BLaER1 treated with 17β-estradiol and CSF1 and Interleukin-3, amounts not matched to agents 10 nM and 100 nM (cell line): ENCODE measurements at regions not wholly inside any gene's neighbourhood (a gene's known extent, or its start where the extent isn't known, plus 50 kb on each side); places are given as distances from the start of the nearest gene placed in this dataset.

Experiments used
- H3K27ac ChIP-seq, 11 experiments: shearing (Covaris generic); formaldehyde crosslinking; 2 replicates each; pipeline ENCODE4 v1.8.1; 2022
- H3K27me3 ChIP-seq, 11 experiments: shearing (Covaris generic); formaldehyde crosslinking; 2 replicates each; pipeline ENCODE4 v1.8.1; 2022
- H3K36me3 ChIP-seq, 11 experiments: shearing (Covaris generic); formaldehyde crosslinking; 2 replicates each; pipeline ENCODE4 v1.8.1; 2022
- H3K4me1 ChIP-seq, 10 experiments: shearing (Covaris generic); formaldehyde crosslinking; 2 replicates each; pipeline ENCODE4 v1.8.1; 2022
- H3K4me2 ChIP-seq, 11 experiments: shearing (Covaris generic); formaldehyde crosslinking; 2 replicates each; pipeline ENCODE4 v1.8.1; 2022
- H3K4me3 ChIP-seq, 10 experiments: shearing (Covaris generic); formaldehyde crosslinking; 2 replicates each; pipeline ENCODE4 v1.8.1; 2022
- H3K9ac ChIP-seq, 11 experiments: shearing (Covaris generic); formaldehyde crosslinking; 2 replicates each; pipeline ENCODE4 v1.8.1; 2022
- H3K9me3 ChIP-seq, 11 experiments: shearing (Covaris generic); formaldehyde crosslinking; replicated peaks in 1 of 11; 2 replicates each; pipeline ENCODE4 v1.8.1; 2022
- H4K20me1 ChIP-seq, 11 experiments: shearing (Covaris generic); formaldehyde crosslinking; 2 replicates each; pipeline ENCODE4 v1.8.1; 2022
- Cebpa-rat ChIP-seq, 11 experiments: shearing (Covaris generic); IDR thresholded peaks; 2 replicates each; pipeline ENCODE4 v1.8.1; 2022

DNA sequence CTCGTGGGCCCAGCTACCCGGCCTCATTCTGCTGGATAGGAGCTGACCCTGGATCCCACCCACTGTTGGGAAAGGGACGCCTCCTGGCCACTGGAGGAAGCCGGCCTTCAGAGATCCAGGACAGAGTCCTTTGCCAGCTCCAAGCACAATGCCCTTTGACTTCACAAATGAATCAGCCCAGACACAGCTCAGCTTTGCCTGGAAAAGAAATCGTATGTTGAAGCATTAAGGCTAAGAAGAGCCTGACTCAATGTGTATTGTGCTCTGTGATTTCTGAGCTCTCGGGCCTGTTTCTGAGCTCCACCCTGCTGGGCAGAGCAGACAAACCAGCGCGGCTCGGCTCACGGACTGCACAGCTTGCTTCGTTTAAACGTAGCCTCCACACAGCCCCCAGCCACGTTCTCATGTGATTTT is 162.9 kb upstream of the APCDD1 start:
- no peak overlapping the region for H3K4me3 ChIP-seq
- H3K4me2 ChIP-seq = peak overlapping the region in 5 of 11 experiments; percentile 73 to 89 (median 82); a peak in 10 of 22 replicates
- TF ChIP-seq Cebpa-rat (IDR thresholded peaks at IDR 0.05) = no peak
- peaks cover 15 to 32% (median 23%) of the 10 kb centered on the region in 11 experiments for H3K9me3 ChIP-seq
- H4K20me1 ChIP-seq = no peaks in the 10 kb centered on the region
- no peaks in the 10 kb centered on the region for H3K27me3 ChIP-seq
- H3K4me1 ChIP-seq = peaks cover 38 to 100% (median 76%) of the 10 kb centered on the region in 10 experiments
- peaks cover 0 to 12% (median 0%) of the 10 kb centered on the region in 11 experiments; a peak in 4 of 22 replicates for H3K36me3 ChIP-seq
- H3K9ac ChIP-seq = peak overlapping the region in 3 of 11 experiments; percentile 11 to 82 (median 78); a peak in 5 of 22 replicates
- H3K27ac ChIP-seq = peak overlapping the region in 6 of 11 experiments; percentile 73 to 95 (median 88); a peak in 11 of 22 replicates

DNA sequence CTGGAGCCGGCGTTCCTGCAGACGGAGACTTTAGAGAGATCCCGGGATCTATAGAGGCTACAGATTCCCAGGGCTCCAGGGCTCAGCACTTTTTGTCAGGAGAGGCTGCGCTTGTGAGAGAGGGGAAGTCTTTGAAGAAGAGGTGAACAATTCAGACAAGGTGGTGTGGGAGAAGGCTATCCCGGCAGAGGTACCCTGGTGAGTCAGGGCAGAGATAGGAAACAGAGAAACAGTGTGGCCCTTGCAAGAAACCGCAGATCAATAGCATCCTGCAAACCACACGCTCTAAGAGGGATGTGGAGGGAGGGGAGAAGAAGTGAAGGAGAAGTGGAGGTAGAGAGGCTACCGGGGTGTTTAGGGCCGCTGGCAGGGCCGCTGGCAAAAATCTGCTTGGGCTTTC is 160.5 kb upstream of the APCDD1 start:
- no peak for TF ChIP-seq Cebpa-rat (IDR thresholded peaks at IDR 0.05)
- Histone ChIP-seq H3K27ac (peak overlapping the region in 1 of 11 experiments; percentile 36; a peak in 2 of 22 replicates), H3K36me3 (peaks cover 0 to 1% (median 0%) of the 10 kb centered on the region in 11 experiments; a peak in 3 of 22 replicates), H3K9ac (no peak overlapping the region), H3K9me3 (peaks cover 5 to 16% (median 6%) of the 10 kb centered on the region in 11 experiments), H3K4me3 (no peak overlapping the region), H3K4me1 (peaks cover 51 to 100% (median 82%) of the 10 kb centered on the region in 10 experiments), H3K4me2 (peak overlapping the region; percentile 33 to 82 (median 54); a peak in 21 of 22 replicates), H3K27me3 (no peaks in the 10 kb centered on the region), H4K20me1 (no peaks in the 10 kb centered on the region)

DNA sequence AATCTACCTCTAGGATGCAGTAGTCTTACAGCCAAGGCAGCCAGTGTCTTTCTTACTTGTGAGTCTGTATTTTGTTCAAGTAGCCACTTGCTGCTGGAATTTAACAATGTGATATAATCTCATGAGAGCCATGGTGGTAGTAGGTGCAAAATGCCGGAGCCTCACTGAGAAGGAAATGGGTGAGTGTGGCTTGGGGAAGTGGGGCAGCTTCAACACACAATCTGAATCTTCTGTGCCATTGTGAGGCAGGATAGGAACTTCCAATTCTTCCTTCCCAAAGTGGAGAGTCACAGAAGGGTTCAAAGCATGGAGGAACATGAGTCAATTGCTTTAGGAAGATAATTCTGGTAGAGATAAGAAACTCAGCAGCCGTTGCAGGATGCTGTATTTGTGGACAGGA is 158.7 kb upstream of the APCDD1 start:
- peak overlapping the region; percentile 20 to 84 (median 79); a peak in 16 of 22 replicates for H3K4me2 ChIP-seq
- no peak overlapping the region for H3K9ac ChIP-seq
- no peaks in the 10 kb centered on the region for H3K27me3 ChIP-seq
- no peak for TF ChIP-seq Cebpa-rat (IDR thresholded peaks at IDR 0.05)
- H3K4me1 ChIP-seq = peaks cover 69 to 100% (median 84%) of the 10 kb centered on the region in 10 experiments
- no peak overlapping the region for H3K27ac ChIP-seq
- H3K9me3 ChIP-seq = no peaks in the 10 kb centered on the region; a peak in 1 of 22 replicates
- H3K4me3 ChIP-seq = no peak overlapping the region
- H3K36me3 ChIP-seq = no peaks in the 10 kb centered on the region
- no peaks in the 10 kb centered on the region for H4K20me1 ChIP-seq

DNA sequence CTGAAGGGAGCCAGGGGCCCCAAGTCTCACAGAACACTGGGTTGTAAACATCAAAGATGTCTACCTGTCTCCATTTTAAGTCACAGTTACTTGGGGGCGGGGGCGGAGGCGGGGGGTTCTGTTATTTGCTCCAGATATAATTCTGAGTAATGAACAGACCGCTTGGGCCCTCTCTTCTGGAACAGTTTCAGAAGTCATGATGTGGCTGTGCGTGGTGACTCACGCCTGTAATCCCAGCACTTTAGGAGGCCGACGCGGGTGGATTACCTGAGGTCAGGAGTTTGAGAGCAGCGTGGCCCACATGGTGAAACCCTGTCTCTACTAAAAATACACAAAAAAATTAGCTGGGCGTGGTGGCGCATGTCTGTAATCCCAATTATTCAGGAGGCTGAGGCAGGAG is 157.9 kb upstream of the APCDD1 start:
- Histone ChIP-seq H3K4me2 (peak overlapping the region; percentile 20 to 84 (median 79)), H3K4me1 (peaks cover 76 to 100% (median 88%) of the 10 kb centered on the region in 10 experiments), H3K9me3 (no peaks in the 10 kb centered on the region), H3K9ac (no peak overlapping the region), H3K27ac (0 out of 22 replicates have a peak overlapping the region, but pooled peaks of 1 of the 11 experiments have one; percentile 11), H3K36me3 (no peaks in the 10 kb centered on the region), H4K20me1 (no peaks in the 10 kb centered on the region), H3K4me3 (no peak overlapping the region), H3K27me3 (no peaks in the 10 kb centered on the region)
- no peak for TF ChIP-seq Cebpa-rat (IDR thresholded peaks at IDR 0.05)

DNA sequence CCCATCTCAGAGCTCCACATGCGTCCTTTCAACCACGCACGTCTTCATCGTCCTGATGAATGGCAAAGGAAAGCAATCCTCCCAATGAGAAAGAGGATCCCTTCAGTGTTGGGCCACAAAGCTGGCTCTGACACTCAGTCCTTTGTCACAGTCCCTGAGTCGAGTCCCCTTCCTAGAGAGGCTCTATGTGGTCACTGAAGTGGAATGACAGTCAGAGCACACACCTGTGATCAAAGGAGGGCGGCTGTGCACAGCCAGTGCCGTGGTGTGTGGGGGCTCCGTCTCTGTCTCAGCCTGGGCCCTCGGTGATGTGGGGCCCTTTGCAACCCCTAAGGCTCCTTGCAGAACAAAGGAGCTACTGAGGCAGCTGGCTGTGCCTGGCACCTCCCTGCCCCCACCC is 157.3 kb upstream of the APCDD1 start:
- TF ChIP-seq Cebpa-rat (IDR thresholded peaks at IDR 0.05) = no peak

DNA sequence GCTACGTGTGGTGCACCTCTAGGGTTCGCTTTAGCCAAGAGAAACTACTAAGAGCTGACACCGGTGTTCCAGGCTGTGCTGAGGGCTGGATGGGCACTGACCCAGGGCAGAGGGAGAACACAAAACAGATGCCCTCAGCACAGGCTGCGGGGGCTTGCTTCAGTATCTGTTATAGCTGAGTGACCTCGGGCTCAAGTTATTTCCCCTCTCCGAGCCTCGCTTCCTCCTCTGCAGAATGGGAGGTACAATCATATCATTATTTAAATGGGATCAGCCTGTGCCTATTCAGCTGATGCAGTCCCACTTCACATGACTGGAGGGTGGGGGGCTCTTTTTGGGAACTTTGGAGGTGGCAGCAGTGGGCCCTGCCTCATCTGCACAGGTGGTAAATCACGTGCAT is 156.1 kb upstream of the APCDD1 start:
- Histone ChIP-seq H3K36me3 (no peaks in the 10 kb centered on the region), H3K27me3 (no peaks in the 10 kb centered on the region), H3K4me1 (peaks cover 73 to 89% (median 83%) of the 10 kb centered on the region in 10 experiments), H3K27ac (peak overlapping the region in 8 of 11 experiments; percentile 31 to 67 (median 56); a peak in 16 of 22 replicates), H3K4me3 (no peak overlapping the region), H3K9ac (peak overlapping the region in 6 of 11 experiments; percentile 6 to 43 (median 34); a peak in 9 of 22 replicates), H4K20me1 (no peaks in the 10 kb centered on the region), H3K4me2 (peak overlapping the region; percentile 72 to 84 (median 79)), H3K9me3 (no peaks in the 10 kb centered on the region; a peak in 1 of 22 replicates)
- TF ChIP-seq Cebpa-rat (IDR thresholded peaks at IDR 0.05) = no peak

More for the DNA sequence above, 157.3 kb upstream of the APCDD1 start:
- Histone ChIP-seq H3K9ac (peak overlapping the region in 1 of 11 experiments; percentile 18; a peak in 1 of 22 replicates), H4K20me1 (no peaks in the 10 kb centered on the region), H3K4me3 (no peak overlapping the region), H3K27ac (peak overlapping the region in 5 of 11 experiments; percentile 8 to 62 (median 52); a peak in 9 of 22 replicates), H3K4me2 (peak overlapping the region; percentile 72 to 84 (median 79)), H3K36me3 (no peaks in the 10 kb centered on the region), H3K27me3 (no peaks in the 10 kb centered on the region), H3K4me1 (peaks cover 81 to 96% (median 93%) of the 10 kb centered on the region in 10 experiments), H3K9me3 (no peaks in the 10 kb centered on the region; a peak in 1 of 22 replicates)

- H3K4me3 ChIP-seq = no peak overlapping the region
- no peak for TF ChIP-seq Cebpa-rat (IDR thresholded peaks at IDR 0.05)
- H3K27ac ChIP-seq = peak overlapping the region in 9 of 11 experiments; percentile 10 to 67 (median 58); a peak in 17 of 22 replicates
- H3K27me3 ChIP-seq = no peaks in the 10 kb centered on the region
- peak overlapping the region; percentile 72 to 84 (median 79) for H3K4me2 ChIP-seq
- no peaks in the 10 kb centered on the region for H3K36me3 ChIP-seq
- H3K9ac ChIP-seq = peak overlapping the region in 1 of 11 experiments; percentile 26; a peak in 1 of 22 replicates
- H4K20me1 ChIP-seq = no peaks in the 10 kb centered on the region
- H3K9me3 ChIP-seq = peaks cover 0 to 4% (median 0%) of the 10 kb centered on the region in 11 experiments; a peak in 1 of 22 replicates
- peaks cover 71 to 77% (median 75%) of the 10 kb centered on the region in 10 experiments for H3K4me1 ChIP-seq
Measured at GRCh38 chr18:10299643-10300042, 154.8 kb upstream of the APCDD1 start.

- no peaks in the 10 kb centered on the region for H3K36me3 ChIP-seq
- H3K4me1 ChIP-seq = peaks cover 62 to 71% (median 66%) of the 10 kb centered on the region in 10 experiments
- no peak overlapping the region for H3K9ac ChIP-seq
- H3K9me3 ChIP-seq = peaks cover 0 to 4% (median 0%) of the 10 kb centered on the region in 11 experiments; a peak in 1 of 22 replicates
- H3K4me3 ChIP-seq = no peak overlapping the region
- H3K4me2 ChIP-seq = peak overlapping the region; percentile 14 to 83 (median 76); a peak in 18 of 22 replicates
- no peak for TF ChIP-seq Cebpa-rat (IDR thresholded peaks at IDR 0.05)
- H4K20me1 ChIP-seq = no peaks in the 10 kb centered on the region
- no peaks in the 10 kb centered on the region for H3K27me3 ChIP-seq
- no peak overlapping the region; a peak in 2 of 22 replicates for H3K27ac ChIP-seq
Measured at GRCh38 chr18:10300739-10301138, 153.7 kb upstream of the APCDD1 start.

DNA sequence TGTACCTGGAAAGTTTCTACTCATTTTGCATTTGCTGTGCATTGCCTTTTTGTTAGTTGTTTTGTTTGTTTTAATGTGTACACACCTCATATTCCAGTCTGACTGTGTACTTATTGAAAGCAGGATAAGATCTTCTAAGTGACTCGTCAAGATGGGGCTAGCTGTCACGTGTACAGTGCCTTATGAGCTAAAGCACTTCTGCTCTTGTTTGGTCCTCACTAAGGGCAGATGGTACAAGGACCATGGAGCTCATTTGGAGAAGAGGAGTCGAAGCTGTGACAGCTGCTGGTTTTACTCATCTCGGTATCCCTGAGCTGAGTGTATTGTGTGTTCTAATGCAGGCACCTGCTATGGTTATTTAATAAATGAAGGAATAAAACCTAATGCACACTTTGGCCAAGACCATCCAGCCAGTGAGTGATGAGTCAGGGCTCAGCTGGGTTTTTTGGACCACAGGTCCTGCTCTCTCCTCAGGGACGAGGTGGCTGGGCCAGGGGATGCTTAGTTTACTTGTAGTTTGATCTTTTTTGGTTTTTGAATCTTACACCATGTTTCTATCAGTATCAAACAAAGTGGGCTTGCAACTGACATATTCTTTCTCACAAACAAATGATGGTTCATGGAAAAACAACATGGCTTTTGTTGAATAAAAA is 152.5 kb upstream of the APCDD1 start:
- H4K20me1 ChIP-seq = no peaks in the 10 kb centered on the region
- no peaks in the 10 kb centered on the region for H3K27me3 ChIP-seq
- no peaks in the 10 kb centered on the region for H3K36me3 ChIP-seq
- no peak overlapping the region for H3K4me3 ChIP-seq
- no peak overlapping the region for H3K9ac ChIP-seq
- H3K4me2 ChIP-seq = peak overlapping the region in 6 of 11 experiments; percentile 74 to 83 (median 79); a peak in 6 of 22 replicates
- peaks cover 0 to 4% (median 0%) of the 10 kb centered on the region in 11 experiments; a peak in 1 of 22 replicates for H3K9me3 ChIP-seq
- TF ChIP-seq Cebpa-rat (IDR thresholded peaks at IDR 0.05) = no peak
- no peak overlapping the region for H3K27ac ChIP-seq
- H3K4me1 ChIP-seq = peaks cover 50 to 59% (median 54%) of the 10 kb centered on the region in 10 experiments
